Liver (tissue), 3 donors: ENCODE measurements at regions not wholly inside any gene's neighbourhood (a gene's known extent, or its start where the extent isn't known, plus 50 kb on each side); places are given as distances from the start of the nearest gene placed in this dataset.

ENCODE experiments used
- CTCF ChIP-seq: fragments of 150-350 bp; IDR thresholded peaks from 2 replicates; pipeline ENCODE4 v1.5.1; 2017; ENCODE audit warnings: improper control_type of control experiment, low read depth, low read length; ENCODE audit not compliant: missing input control
- EGR1 ChIP-seq, 2 donors: IDR thresholded peaks; 2 replicates each; pipeline ENCODE4 v1.6.1; 2016 to 2018; ENCODE audit warnings: antibody characterized with exemption in 2 of 2, low read depth in 2 of 2
- FOXA2 ChIP-seq: IDR thresholded peaks from 2 replicates; pipeline ENCODE4 v1.6.1; 2016; ENCODE audit warnings: antibody characterized with exemption
- GABPA ChIP-seq, 2 donors: IDR thresholded peaks in 1 of 2; conservative IDR thresholded peaks in 1 of 2; 2 replicates each; pipeline ENCODE4 v1.6.1; 2016; ENCODE audit warnings: antibody characterized with exemption in 2 of 2, mild to moderate bottlenecking in 1 of 2, moderate library complexity in 1 of 2
- JUND ChIP-seq, 2 donors: IDR thresholded peaks; 2 replicates each; pipeline ENCODE4 v1.6.1; 2016; ENCODE audit warnings: antibody characterized with exemption in 2 of 2
- RAD21 ChIP-seq, 2 donors: IDR thresholded peaks; 2 replicates each; pipeline ENCODE4 v1.6.1; 2016; ENCODE audit warnings: antibody characterized with exemption in 2 of 2, mild to moderate bottlenecking in 2 of 2
- REST ChIP-seq: IDR thresholded peaks from 2 replicates; pipeline ENCODE4 v1.6.1; 2016; ENCODE audit warnings: antibody characterized with exemption, mild to moderate bottlenecking
- YY1 ChIP-seq: IDR thresholded peaks from 2 replicates; pipeline ENCODE4 v1.6.1; 2016; ENCODE audit warnings: antibody characterized with exemption, mild to moderate bottlenecking
- TF ChIP-seq, protein P1 (sequence below): IDR thresholded peaks from 2 replicates; pipeline ENCODE4 v1.6.1; 2016; ENCODE audit warnings: antibody characterized with exemption
- donor health status: healthy.
- donor health status: healthy.

GRCh38 chr14:30798961-30799360, 75.4 kb upstream of the COCH start:
- TF ChIP-seq EGR1 (IDR thresholded peaks at IDR 0.05; ENCODE audit: low read depth in 2 of 2) (no peak), RAD21 (IDR thresholded peaks at IDR 0.05) (no peak), CTCF (no peak), JUND (IDR thresholded peaks at IDR 0.05) (no peak), YY1 (no peak), REST (no peak), GABPA (IDR thresholded peaks at IDR 0.05 in 1 of 2, conservative IDR thresholded peaks at IDR 0.05 in 1 of 2) (no peak), FOXA2 (no peak)
- TF ChIP-seq, protein P1, sequence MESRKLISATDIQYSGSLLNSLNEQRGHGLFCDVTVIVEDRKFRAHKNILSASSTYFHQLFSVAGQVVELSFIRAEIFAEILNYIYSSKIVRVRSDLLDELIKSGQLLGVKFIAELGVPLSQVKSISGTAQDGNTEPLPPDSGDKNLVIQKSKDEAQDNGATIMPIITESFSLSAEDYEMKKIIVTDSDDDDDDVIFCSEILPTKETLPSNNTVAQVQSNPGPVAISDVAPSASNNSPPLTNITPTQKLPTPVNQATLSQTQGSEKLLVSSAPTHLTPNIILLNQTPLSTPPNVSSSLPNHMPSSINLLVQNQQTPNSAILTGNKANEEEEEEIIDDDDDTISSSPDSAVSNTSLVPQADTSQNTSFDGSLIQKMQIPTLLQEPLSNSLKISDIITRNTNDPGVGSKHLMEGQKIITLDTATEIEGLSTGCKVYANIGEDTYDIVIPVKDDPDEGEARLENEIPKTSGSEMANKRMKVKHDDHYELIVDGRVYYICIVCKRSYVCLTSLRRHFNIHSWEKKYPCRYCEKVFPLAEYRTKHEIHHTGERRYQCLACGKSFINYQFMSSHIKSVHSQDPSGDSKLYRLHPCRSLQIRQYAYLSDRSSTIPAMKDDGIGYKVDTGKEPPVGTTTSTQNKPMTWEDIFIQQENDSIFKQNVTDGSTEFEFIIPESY: no peak
